ENCODE measurements at regions not wholly inside any gene's neighbourhood (a gene's known extent, or its start where the extent isn't known, plus 50 kb on each side); places are given as distances from the start of the nearest gene placed in this dataset.

DNA sequence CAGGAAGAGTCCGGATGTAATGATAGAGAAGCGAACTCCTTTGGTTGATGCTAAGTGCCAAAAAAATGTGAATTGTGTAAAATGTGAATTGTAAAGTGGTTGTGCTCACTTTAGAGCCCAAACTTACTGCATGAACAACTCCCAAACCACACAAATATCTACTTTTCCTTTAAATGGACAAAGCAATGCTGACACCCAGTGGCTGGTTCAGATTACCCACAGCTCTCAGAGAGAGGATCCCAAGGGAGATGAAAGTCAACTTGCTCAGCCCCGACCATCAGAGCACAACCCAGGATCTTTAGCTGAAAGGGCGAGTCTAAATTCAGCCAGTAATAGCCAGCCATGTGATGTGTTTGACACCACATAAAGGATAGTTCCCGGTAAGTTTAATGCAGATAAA, 133.7 kb downstream of the NMUR2 start:
- DNase-seq (ENCODE audit: low spot score), result no peak

DNA sequence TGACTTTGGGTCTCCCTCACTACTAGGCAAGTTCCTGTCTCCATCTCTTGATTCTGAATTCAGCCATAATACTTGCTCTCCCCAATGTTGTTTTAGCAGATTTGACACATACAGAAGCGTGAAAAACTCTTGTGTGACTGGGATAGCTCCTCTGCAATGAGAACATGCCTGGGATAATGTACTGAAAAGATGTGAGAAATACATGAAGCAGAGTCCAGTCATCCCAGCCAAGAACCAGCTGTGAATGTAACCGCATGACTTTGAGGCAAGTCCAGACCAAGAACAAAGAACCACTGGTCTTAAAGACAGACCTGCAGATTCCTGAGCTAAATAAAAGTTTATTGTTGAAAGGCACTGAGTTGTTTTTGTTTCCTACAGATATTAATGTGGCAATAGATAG, 135.0 kb downstream of the NMUR2 start:
- DNase-seq (ENCODE audit: low spot score), result no peak

DNA sequence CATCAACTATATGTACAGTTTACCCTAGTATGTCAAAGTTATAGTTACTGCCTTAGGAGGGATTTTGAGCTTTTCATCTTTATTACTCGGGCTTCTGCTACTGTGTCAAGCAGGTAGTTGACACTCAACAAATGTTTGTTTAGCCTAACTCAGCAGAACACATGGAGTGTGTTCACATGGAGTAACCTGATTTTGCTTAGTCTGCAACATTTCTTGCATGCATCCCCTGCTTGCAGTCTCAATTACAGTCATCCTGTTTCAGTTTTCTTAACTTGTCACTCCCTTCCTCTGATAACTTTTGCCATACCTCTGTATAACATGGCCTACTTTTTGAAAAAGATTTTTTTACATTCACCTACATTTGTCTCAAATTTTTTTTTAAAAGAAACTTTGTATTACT, 135.5 kb downstream of the NMUR2 start:
- DNase-seq (ENCODE audit: low spot score), result no peak

DNA sequence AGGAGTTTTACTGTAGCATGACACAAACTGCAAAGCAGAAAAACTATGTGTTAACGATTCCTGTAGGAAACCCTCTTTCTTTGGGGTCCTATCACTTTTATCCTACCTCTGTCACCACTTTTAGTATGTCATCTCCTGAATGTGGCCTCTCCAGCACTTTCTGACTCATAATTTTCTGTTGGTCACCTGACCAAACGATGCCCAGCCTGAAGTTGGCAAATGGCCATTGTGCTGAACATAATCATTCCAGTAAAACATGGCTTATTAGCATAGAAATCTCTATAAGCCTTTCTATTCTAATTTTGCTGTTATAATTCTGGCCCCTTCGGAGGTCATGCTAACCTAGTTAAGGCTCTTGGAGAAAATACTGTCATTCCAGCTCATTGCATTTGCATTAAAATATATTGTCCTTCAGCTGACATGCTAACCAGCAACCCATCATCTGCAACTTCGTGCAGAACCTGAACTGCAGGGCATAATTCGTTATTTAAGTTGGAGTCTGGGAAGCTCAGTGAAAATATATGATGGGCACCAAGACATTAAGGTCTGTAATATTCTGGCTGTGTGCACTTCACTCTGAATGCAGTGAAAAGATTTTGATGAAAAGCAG, 140.3 kb downstream of the NMUR2 start:
- no peak for DNase-seq (ENCODE audit: low spot score)

DNA sequence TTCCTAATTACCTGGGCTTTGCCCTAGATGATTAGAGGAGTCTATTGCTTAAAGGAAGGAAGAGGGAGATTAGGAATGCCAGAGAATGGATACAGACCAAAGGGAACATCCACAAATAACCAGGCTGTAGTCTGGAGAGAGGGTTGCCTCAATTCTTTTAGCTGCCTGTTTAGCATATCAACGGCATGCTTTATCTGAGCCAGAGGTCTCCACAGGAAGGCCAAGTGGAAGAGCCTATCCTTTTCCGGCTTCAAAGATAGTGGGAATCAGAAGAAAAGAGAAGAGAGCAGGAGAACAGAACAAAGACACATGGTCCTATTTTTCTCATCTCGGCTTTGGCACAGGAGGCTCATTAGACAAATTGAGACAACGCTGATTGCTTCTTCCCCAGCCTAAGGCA, 142.4 kb downstream of the NMUR2 start:
- DNase-seq (ENCODE audit: low spot score), result no peak

DNA sequence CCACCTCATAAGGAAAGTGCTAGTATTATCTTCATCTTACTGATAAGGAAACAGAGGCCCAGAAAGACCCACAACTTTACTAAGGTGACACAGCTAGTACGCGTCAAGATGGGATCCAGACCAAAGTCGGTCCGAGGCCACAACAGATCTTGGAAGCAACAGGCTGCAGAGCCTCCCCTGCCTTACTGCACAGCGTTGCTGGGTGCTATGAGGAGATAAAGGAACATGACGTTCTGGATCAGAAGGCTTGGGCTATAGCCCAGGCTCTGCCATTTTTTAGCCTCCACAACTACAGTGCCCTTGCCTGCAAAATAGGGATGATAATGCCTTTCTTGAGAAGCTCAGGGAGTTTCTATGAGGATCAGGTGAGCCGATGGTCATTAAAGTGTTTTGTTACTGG, 144.1 kb downstream of the NMUR2 start:
- no peak for DNase-seq (ENCODE audit: low spot score)

DNA sequence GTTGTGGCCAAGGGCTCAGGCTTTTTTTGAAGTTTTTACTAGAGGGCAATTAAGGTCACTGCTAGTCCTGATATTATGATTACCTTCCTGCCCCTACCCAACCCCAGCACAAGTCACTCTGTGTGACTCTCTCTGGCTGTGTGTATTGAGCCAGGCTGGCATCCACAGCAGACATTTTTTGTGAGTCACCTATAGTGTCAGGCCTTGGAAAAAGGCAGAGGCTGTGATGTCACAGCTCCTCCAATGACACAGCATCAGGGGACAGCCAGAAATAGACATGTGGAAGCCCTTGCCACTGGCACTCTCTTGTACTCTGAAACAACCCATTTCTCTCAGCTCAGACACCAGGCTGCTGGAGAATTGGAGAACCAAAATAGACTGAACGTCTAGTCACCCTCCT, 145.4 kb downstream of the NMUR2 start:
- DNase-seq (ENCODE audit: low spot score), result no peak

DNA sequence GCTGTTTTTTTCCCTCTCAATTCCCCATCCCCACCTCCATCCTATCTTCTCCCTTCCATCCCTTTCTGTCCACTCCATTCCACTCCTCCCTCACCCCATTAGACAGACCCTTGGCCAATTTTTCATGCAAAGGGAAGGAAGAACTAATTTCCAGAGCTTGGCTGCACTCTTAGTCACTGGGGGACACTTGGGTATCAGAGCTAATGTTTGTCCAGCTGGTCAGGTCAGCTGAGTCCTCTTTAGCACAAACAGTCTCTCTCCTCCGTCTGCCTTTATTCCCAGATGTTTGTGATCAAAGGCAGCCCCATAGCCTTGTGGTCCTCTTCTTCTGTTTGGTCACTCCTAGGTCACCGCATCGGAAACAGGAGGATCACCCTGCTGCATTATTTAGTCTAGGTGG, 148.5 kb downstream of the NMUR2 start:
- DNase-seq (ENCODE audit: low spot score), result no peak

DNA sequence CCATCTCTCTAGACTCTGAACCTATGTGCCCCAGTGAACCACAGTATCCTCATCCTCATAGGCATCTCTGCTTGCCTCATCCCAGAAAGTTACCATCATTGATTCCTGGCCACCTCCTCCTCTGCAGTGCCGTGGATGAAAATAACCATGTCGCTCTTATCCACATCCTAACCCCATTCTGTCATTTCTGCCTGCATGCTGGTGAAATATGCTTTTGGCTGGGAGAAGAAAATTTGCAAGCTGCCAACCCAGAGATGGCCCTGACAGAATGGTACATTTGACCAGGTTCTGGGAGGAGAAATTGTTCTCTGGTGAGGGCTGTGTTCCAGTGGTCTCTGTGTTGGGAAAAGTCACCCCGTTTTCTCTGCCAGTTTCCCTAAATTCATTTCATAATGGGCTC, 149.7 kb downstream of the NMUR2 start:
- no peak for DNase-seq (ENCODE audit: low spot score)

DNA sequence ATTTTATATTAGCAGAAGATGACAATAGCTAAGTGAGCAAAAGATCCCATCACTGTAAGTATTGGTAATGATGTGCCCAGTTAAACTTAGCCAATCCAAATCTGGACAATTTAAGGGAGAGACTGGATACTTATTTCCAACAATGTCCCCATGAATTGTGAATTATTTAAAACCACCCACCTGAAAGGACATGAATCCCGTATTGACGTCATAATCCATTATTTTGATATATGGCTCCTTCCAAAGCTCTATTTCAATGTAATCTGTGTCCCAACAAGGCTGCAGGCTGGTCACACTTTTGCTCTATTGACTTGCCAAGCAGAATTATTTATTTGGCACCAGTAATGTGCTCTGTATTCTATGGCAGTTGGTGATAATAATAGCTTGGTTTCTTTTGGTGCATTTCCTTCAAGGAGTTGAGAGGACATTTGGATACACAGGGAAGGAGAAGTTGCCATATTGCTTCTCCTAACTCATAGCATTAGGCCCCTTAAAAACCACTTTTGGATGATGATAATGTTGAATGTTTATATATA, 157.2 kb downstream of the NMUR2 start:
- no peak for DNase-seq (ENCODE audit: low spot score)

DNA sequence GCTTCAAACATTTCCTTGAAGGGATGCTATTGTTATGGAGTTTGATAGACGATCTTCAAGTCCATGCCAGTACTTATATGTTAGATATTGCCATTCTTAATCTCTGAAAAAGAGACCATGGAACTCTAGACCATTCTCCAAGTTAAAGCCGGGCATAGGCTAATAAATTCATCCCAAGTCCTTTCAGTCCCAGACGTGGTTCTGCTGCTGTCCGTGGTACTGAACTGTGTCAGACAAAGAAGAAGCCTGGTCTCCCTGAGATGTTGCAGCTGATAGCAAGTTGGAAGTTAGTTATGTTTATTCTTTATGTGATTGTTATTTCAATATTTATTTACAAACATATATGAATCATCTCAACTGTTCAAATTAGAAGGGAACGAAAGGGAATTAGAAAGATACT, 158.7 kb downstream of the NMUR2 start:
- DNase-seq (ENCODE audit: low spot score), result peak; percentile 25

DNA sequence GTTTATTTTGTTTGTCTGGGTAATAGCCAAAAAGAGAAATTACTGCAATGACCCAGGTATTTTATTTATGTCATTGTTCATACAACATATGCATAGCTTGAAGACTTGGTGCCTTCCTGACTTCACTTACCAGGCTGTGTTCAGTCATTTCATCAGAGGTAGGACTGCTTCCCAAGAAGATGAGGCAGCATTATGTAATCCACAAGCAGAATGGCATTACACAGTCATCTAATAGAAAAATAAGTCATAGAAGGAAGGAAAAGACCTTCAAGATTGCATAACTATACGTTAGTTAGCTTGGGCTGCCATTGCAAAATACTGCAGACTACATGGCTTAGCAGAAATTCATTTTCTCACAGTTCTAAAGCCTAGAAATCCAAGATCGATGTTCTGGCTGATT, 167.5 kb downstream of the NMUR2 start:
- no peak for DNase-seq (ENCODE audit: low spot score)

DNA sequence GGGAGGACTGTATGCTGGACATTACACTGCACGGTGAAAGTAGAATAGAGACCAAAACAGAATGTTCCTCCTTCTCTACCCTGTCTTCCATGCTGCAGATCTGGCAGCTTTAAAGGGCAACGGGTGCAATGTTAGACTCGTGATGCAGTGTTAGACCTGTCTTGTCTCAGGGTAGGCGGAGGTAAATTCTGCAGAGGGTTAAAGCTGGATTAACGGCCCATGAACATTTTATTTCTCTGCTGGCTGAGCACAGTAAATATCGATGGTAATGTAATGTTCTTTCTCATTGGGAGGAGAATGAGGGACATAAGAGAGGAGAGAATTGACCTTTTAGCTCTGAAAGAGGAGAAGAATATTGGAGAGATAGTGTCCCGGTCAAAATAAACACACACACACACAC, 178.9 kb downstream of the NMUR2 start:
- no peak for DNase-seq (ENCODE audit: low spot score)

DNA sequence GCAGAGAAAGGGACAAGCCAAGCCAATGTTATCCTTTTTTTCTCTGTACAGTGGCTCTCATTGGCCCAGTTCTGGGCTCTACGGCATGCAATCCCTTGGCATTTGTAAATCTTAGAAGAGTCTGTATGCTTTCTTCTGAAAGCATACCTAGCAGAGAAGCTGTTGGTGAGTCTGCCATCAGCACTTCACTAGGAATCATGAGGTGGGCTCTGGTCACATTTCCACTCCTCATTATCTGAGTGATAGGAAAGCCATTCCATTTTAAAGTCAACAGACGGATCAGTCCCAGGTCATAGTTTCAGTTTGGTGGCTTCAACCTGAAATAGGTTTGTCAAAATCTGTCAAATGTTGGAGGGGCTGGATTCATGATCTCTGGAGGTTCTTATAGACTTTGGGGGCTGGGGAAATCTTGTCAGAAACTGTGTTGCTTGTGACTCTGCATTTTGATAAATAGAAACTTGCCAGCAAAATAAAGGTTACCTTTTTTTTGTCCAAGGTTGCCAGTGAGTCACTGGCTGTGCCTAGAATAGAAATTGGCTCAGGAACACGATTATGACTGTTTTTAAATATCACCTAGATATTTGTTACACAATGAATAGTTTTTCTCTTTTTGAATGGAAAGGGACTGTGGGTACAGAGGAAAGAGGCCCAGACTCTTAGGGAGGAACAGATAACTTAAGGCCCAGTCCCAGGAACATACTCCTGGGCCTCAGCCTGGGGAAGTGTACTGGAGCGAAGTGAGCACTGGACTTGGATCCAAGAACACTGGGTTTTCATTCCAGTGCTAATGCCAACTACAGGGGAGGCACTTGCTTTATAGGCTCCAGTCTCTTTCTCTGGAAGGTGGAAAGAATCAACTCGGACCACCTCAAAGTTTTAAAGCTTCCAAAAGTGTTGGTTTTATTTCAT, 183.1 kb downstream of the NMUR2 start:
- no peak for DNase-seq (ENCODE audit: low spot score)

DNA sequence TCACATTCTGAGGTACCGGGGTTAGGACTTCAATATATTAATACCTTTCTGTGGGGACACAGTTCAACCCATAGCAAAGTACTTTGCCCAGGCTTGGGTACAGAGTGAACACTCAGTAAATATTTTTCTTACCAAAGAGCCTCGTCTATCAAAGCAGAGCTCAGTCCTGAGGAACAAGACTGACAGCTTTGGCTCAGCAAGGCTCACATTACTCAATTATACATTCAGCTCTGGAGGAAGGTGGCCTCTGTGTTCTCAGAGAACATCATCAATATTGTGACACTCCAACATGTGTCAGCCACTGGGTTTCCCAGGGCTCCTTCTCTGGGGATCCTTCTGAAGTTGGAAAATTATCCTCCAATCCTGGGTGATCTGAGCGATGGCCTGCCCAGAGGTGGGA, 186.4 kb downstream of the NMUR2 start:
- no peak for DNase-seq (ENCODE audit: low spot score)

DNA sequence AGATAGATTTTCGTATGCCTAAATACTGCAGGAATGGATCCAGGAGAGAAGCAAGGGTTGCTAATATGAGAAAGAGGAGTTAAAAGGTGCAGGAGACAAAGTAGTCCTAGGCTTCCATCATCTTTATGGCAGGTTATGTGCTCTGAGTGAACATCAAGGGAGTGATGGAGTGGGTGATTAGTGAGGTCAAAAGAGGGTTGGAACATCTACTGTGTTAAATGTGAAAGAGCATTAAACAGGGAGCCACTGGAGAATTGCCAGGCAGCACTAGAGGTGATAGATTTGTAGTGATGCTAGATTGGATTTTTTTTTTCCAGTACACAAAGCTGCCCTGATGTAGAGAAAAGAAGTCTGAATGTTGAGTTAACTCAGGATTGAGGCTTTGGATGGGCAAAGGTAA, 199.3 kb downstream of the NMUR2 start:
- DNase-seq (ENCODE audit: low spot score), result no peak

DNA sequence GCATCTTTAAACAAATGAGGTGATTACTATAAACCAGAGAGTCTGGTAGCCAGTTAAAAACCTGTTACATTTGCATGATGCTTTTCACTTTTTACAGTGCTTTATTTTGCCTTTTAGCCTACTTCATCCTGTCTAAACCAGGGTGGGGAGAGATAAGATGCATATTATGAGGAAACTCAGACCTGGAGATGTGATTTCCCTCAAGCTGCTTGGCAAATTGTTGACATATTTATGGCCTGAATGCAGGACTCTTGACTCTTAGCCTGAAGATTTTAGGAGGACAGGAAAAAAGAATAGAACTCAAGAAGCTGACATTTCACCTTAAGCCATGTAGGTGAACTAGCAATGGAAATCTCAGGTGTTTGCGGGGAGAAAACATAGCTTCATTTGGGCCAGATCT, 202.8 kb downstream of the NMUR2 start:
- DNase-seq (ENCODE audit: low spot score), result no peak

DNA sequence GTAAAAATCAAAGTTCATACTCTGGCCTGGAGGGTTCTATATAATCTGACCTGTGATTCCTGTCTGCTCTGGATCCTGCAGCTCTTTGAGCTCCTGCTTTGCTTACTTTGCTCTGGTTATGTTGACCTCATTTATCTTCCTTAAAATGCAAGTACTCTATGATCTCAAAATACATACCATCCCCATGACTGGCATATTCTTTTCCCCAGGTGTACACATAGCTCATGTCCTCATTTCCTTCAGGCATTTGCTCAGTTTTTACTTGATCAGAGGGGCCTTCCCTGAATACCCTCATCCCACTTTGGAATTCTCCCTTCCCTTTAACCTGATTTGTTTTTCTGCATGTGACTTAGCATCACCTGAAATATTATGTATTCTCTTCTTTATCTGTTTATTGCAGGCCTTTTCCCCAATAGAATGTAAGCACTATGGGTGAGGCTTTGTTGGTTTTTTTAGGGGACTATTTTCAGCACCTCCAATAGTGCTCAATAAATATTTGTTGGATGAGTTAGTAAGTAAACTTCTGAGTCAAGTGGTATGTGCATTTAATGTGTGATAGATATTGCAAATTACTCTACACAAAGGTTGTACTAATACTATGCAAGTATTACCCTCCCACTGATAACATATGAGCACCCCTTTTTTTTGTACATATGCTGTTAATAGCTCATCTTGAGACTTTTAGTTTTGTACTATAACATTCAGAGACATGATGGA, 211.5 kb downstream of the NMUR2 start:
- no peak for DNase-seq (ENCODE audit: low spot score)

DNA sequence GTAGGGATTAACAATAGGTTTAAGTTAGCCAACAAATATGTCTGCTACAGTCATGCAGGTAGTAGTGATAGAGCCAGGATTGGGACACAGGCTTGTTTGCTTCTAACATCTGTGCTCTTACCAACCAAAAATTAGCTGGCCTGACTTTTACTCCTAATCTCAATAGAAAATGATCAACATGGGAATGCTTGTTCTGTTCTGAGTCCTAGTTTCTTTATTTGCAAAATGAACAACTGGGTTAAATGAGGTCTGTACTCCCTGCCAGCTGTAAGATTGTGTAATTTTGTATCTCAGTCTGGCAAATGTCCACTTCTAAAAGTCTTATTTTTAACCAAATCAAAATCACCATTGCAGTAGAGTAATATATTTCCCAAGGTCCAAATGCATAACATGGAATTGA, 216.8 kb downstream of the NMUR2 start:
- no peak for DNase-seq (ENCODE audit: low spot score)

DNA sequence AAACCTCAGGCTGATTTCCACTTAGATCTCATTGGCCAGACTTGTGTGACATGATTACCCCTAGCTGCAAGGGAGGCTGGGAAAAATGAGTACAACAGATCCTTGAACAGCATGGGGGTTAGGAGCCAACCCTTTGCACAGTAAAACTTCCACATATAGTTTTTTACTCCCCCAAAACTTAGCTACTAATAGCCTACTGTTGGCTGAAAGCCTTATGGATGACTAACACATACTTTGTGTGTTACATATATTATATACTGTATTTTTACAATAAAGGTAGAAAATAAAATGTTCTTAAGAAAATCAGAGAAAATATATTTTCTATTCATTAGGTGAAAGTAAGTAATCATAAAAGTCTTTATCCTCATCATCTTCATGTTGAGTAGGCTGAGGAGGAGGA, 217.4 kb downstream of the NMUR2 start:
- no peak for DNase-seq (ENCODE audit: low spot score)

DNA sequence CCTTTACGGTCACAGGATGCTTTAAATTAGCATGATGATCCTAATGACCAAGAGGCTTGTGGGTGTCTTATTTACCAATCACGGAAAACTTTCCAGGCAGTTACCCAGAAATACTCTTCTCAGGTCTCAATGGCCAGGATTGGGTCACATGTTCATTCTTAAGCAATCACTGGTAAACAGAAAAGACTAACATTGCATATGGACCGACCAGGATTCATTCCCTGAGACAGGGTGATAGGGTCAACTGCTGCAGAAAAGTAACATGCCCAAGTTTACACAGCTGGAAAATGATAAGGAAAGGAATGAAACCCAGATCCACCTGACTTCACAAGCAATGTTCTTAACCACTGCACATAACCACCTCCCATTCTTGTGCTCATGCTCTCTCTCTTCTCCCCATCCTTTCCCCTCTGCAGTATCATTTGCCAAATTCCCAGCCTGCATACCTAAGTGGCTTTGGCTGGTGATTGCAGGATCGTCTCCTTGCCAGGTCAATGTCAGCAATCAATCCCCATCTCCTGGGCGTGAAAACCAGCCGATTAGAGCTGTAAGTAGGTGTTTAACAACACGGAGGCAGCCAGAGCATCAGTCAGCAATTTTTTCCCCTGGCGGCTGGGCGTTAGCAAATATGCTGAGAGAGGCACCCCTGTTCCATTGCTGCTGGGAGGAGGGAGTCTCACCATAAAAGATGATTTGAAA, 219.4 kb downstream of the NMUR2 start:
- DNase-seq (ENCODE audit: low spot score), result no peak

DNA sequence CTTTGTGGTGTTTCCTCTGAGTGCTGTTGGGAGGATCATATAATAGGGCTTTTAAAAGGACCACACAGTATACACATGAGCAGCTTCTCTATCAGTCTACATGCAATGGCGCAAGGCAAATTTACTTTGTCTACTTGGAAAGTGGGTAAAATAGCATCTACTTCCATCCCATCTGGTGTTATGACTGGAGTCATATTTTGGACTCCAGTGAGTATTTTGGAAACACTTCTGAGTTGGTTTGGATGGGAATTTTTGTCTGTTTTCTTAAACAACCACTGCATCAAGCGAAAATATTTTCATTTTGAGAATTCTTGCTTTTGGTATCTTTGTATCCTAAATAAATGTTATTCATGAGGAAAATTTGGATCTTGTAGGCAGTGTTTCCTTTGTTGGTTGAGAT, 220.8 kb downstream of the NMUR2 start:
- no peak for DNase-seq (ENCODE audit: low spot score)
